ENCODE measurements at regions not wholly inside any gene's neighbourhood (a gene's known extent, or its start where the extent isn't known, plus 50 kb on each side); places are given as distances from the start of the nearest gene placed in this dataset.

DNA sequence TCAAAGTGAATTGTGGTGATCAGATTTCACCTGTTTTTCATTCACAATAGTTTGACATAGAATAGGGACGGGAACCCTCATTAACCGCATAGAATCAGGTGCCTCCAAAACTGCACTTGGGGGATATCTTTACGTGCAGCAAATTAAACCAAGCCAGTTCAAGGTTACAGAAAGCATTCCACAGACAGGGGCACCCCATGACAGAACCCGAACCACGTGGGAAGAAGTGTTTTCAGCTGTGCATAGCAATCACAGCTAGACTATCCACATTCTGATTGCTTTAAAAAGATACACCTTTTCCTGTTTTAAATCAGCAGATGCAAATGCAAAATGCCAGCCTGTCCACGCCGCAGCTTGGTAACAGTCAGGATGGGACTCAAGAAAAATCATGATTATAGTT is 205.8 kb downstream of the ANAPC1 start:
- H3K27me3 Mint-ChIP-seq: peaks cover 16% of the 10 kb centered on the region
- no peak overlapping the region for H3K27ac Mint-ChIP-seq
- no peaks in the 10 kb centered on the region for H3K9me3 Mint-ChIP-seq (ENCODE audit: low read depth)
- ChIA-PET POLR2A (no interaction called here), CTCF (interaction anchor here (1.0 to 2.7 kb wide), 2 partner anchors 14 to 21 kb away, joined by 4 to 7 read pairs; no protein-coding TSS in a partner anchor)
- H3K36me3 Mint-ChIP-seq (ENCODE audit: low read depth): no peaks in the 10 kb centered on the region
- DNase-seq (no peak), ATAC-seq (no peak)
- intact Hi-C loops (cut with DNase I, micrococcal nuclease): no loop called here
- H3K4me1 Mint-ChIP-seq: peaks cover 10% of the 10 kb centered on the region
- H3K4me3 Mint-ChIP-seq: no peak overlapping the region

DNA sequence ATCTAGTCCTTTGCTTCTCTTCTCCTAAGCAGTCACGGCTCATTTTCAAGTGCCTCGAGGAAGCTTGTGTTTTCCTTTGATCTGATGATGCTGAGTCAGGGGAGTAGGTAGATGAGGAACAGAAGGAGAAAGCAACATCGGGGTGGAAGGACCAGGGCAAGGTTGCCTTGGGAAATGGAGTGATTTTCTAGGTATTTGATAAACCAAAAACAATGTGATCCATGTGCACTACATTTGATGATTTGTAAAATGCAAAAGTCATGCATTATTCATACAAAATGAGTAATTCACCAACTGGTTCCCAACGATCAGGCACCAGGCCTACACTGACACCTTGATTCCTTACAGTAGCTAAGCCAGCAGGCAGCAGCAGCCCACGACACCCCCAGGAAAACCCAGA is 205.3 kb downstream of the ANAPC1 start:
- no peaks in the 10 kb centered on the region for H3K36me3 Mint-ChIP-seq (ENCODE audit: low read depth)
- CTCF ChIA-PET: interaction anchor here (2.7 kb wide), 1 partner anchor 14 kb away, joined by 7 read pairs; no protein-coding TSS in a partner anchor

GRCh38 chr2:111679202-111679601 is 204.8 kb downstream of the ANAPC1 start:
- peak; percentile 78 for ATAC-seq
- Mint-ChIP-seq H3K9me3 (ENCODE audit: low read depth) (no peaks in the 10 kb centered on the region), H3K27me3 (peaks cover 16% of the 10 kb centered on the region), H3K36me3 (ENCODE audit: low read depth) (no peaks in the 10 kb centered on the region), H3K4me1 (peaks cover 10% of the 10 kb centered on the region), H3K4me3 (no peak overlapping the region), H3K27ac (no peak overlapping the region)
- POLR2A ChIA-PET: no interaction called here
- no peak for DNase-seq
- intact Hi-C loops (cut with DNase I, micrococcal nuclease): no loop called here
- CTCF ChIA-PET: interaction anchor here (2.7 kb wide), 1 partner anchor 13 kb away, joined by 7 read pairs; no protein-coding TSS in a partner anchor

More for the DNA sequence above, 205.3 kb downstream of the ANAPC1 start:
- no peak for ATAC-seq
- peaks cover 16% of the 10 kb centered on the region for H3K27me3 Mint-ChIP-seq
- no peak for DNase-seq
- H3K27ac Mint-ChIP-seq: no peak overlapping the region
- H3K4me3 Mint-ChIP-seq: no peak overlapping the region
- intact Hi-C loops (cut with DNase I, micrococcal nuclease): no loop called here
- H3K4me1 Mint-ChIP-seq: peaks cover 10% of the 10 kb centered on the region
- POLR2A ChIA-PET: no interaction called here
- H3K9me3 Mint-ChIP-seq (ENCODE audit: low read depth): no peaks in the 10 kb centered on the region

- no peak for ATAC-seq
- CTCF ChIA-PET: interaction anchor here (0.7 kb wide), 1 partner anchor 17 kb away, joined by 3 read pairs; no protein-coding TSS in a partner anchor
- H3K4me3 Mint-ChIP-seq: no peak overlapping the region
- no peaks in the 10 kb centered on the region for H3K4me1 Mint-ChIP-seq
- H3K27ac Mint-ChIP-seq: no peak overlapping the region
- H3K27me3 Mint-ChIP-seq: peaks cover 10% of the 10 kb centered on the region
- no peaks in the 10 kb centered on the region for H3K36me3 Mint-ChIP-seq (ENCODE audit: low read depth)
- no peaks in the 10 kb centered on the region for H3K9me3 Mint-ChIP-seq (ENCODE audit: low read depth)
- no peak for DNase-seq
- intact Hi-C loops (cut with DNase I, micrococcal nuclease): no loop called here
- POLR2A ChIA-PET: no interaction called here
Measured at GRCh38 chr2:111684611-111685010, 199.4 kb downstream of the ANAPC1 start.

DNA sequence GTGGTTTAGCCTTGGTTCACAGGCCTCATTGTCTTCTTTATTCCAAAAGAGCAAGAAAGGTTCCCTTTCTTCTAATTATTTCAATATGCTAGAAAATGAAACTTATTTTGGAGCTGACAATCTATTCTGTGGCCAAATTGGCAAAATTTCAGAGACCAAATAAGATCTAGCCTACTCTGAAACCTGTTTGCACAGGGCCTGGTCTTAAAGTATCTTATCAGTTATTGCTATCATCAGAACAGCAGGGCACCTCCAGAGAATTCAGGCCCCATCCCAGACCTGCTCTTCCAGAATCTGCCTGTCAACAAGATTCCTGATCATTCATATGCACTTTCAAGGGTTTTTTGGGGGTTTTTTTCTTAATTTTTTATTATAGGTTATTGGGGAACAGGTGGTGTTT is 198.7 kb downstream of the ANAPC1 start:
- ATAC-seq (no peak), DNase-seq (no peak)
- Mint-ChIP-seq H3K4me3 (no peak overlapping the region), H3K27ac (no peak overlapping the region), H3K9me3 (ENCODE audit: low read depth) (no peaks in the 10 kb centered on the region), H3K27me3 (peaks cover 8% of the 10 kb centered on the region), H3K4me1 (no peaks in the 10 kb centered on the region), H3K36me3 (ENCODE audit: low read depth) (no peaks in the 10 kb centered on the region)
- ChIA-PET POLR2A (no interaction called here), CTCF (no interaction called here)
- intact Hi-C loops (cut with DNase I, micrococcal nuclease): no loop called here

GRCh38 chr2:111686994-111687393 is 197.0 kb downstream of the ANAPC1 start:
- ATAC-seq (no peak), DNase-seq (no peak)
- no peaks in the 10 kb centered on the region for H3K4me1 Mint-ChIP-seq
- POLR2A ChIA-PET: no interaction called here
- H3K4me3 Mint-ChIP-seq: no peak overlapping the region
- CTCF ChIA-PET: interaction anchor here (0.8 to 1.2 kb wide), 2 partner anchors 12 to 15 kb away, joined by 3 to 5 read pairs; no protein-coding TSS in a partner anchor
- intact Hi-C loops (cut with DNase I, micrococcal nuclease): no loop called here
- H3K27me3 Mint-ChIP-seq: peaks cover 6% of the 10 kb centered on the region
- H3K9me3 Mint-ChIP-seq (ENCODE audit: low read depth): no peaks in the 10 kb centered on the region
- no peak overlapping the region for H3K27ac Mint-ChIP-seq
- no peaks in the 10 kb centered on the region for H3K36me3 Mint-ChIP-seq (ENCODE audit: low read depth)

GRCh38 chr2:111687911-111688310 is 196.1 kb downstream of the ANAPC1 start:
- no peaks in the 10 kb centered on the region for H3K36me3 Mint-ChIP-seq (ENCODE audit: low read depth)
- intact Hi-C loops (cut with DNase I, micrococcal nuclease): no loop called here
- no peaks in the 10 kb centered on the region for H3K9me3 Mint-ChIP-seq (ENCODE audit: low read depth)
- no peak for DNase-seq
- ATAC-seq: no peak
- H3K4me1 Mint-ChIP-seq: no peaks in the 10 kb centered on the region
- ChIA-PET POLR2A (no interaction called here), CTCF (interaction anchor here (1.2 kb wide), 1 partner anchor 11 kb away, joined by 5 read pairs; no protein-coding TSS in a partner anchor)
- H3K27ac Mint-ChIP-seq: no peak overlapping the region
- peaks cover 6% of the 10 kb centered on the region for H3K27me3 Mint-ChIP-seq
- no peak overlapping the region for H3K4me3 Mint-ChIP-seq

- Mint-ChIP-seq H3K27ac (no peak overlapping the region), H3K4me1 (no peaks in the 10 kb centered on the region), H3K4me3 (no peak overlapping the region), H3K9me3 (ENCODE audit: low read depth) (no peaks in the 10 kb centered on the region), H3K27me3 (peaks cover 6% of the 10 kb centered on the region), H3K36me3 (ENCODE audit: low read depth) (no peaks in the 10 kb centered on the region)
- intact Hi-C loops (cut with DNase I, micrococcal nuclease): no loop called here
- ATAC-seq: no peak
- DNase-seq: no peak
- CTCF ChIA-PET: no interaction called here
- POLR2A ChIA-PET: no interaction called here
Measured at GRCh38 chr2:111688482-111688881, 195.5 kb downstream of the ANAPC1 start.

GRCh38 chr2:111689174-111689573 is 194.8 kb downstream of the ANAPC1 start:
- H3K4me3 Mint-ChIP-seq: no peak overlapping the region
- DNase-seq: no peak
- ChIA-PET POLR2A (no interaction called here), CTCF (no interaction called here)
- H3K27ac Mint-ChIP-seq: no peak overlapping the region
- peaks cover 6% of the 10 kb centered on the region for H3K27me3 Mint-ChIP-seq
- ATAC-seq: no peak
- H3K9me3 Mint-ChIP-seq (ENCODE audit: low read depth): no peaks in the 10 kb centered on the region
- no peaks in the 10 kb centered on the region for H3K4me1 Mint-ChIP-seq
- no peaks in the 10 kb centered on the region for H3K36me3 Mint-ChIP-seq (ENCODE audit: low read depth)
- intact Hi-C loops (cut with DNase I, micrococcal nuclease): no loop called here

DNA sequence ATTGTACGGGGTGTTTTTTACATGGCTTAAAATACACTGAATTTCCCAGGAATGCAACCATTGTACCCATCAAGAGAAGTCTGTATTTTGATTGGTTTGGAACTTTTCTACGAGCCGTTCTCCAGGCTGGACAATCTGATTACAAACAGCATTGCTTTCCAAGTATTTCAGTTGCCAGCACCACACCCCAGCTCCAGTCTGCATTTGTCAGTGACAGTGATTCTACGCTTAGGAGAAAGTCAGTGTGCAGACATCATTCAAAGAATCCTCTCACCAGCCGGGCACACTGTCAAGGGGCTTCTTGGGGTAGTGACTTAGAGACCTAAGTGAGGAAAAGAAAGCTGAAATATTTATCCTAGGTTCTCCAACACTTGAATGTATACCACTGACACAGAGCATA is 194.1 kb downstream of the ANAPC1 start:
- intact Hi-C loops (cut with DNase I, micrococcal nuclease): no loop called here
- ATAC-seq: no peak
- ChIA-PET CTCF (no interaction called here), POLR2A (no interaction called here)
- H3K27ac Mint-ChIP-seq: no peak overlapping the region
- H3K4me3 Mint-ChIP-seq: no peak overlapping the region
- H3K36me3 Mint-ChIP-seq (ENCODE audit: low read depth): no peaks in the 10 kb centered on the region
- no peaks in the 10 kb centered on the region for H3K9me3 Mint-ChIP-seq (ENCODE audit: low read depth)
- no peak for DNase-seq
- H3K4me1 Mint-ChIP-seq: no peaks in the 10 kb centered on the region
- H3K27me3 Mint-ChIP-seq: peaks cover 5% of the 10 kb centered on the region

DNA sequence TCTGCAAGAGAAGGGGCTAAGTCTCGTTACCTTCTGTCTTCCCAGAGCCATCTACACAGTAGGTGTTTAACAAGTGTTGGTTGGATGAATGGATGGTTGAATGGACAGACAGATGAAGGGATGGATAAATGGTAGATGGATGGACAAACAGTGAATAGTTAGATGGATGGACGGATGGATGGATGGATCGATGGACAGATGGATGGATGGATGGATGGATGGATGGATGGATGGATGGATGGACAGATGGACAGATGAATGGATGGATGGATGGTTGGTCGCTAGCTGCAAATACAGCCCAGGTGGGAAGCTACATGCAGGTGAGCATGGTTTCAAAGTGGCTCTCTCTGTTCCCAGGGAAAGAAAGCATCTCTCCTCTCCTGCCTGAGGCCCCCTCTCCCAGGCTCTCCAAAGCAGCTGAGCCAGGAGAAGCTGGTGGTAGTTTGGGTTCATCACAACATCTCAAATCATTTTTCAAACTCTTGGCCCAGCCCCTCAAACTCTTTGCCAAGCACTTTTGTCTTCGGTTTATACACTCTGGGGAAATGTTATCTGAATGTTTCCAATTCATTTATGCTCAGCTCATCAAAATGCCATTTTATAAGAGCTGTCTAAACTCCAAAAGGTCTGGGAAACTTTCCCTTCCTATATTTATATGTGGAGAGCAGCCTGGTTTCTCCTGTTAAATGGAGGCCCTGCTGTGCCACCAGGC is 192.7 kb downstream of the ANAPC1 start:
- no peak for DNase-seq
- peaks cover 3% of the 10 kb centered on the region for H3K36me3 Mint-ChIP-seq (ENCODE audit: low read depth)
- ChIA-PET POLR2A (interaction anchor here (0.6 kb wide), 1 partner anchor 54 kb away, joined by 3 read pairs; no protein-coding TSS in a partner anchor), CTCF (interaction anchor here (1.6 kb wide), 1 partner anchor 13 kb away, joined by 7 read pairs; no protein-coding TSS in a partner anchor)
- H3K4me1 Mint-ChIP-seq: no peaks in the 10 kb centered on the region
- intact Hi-C loops (cut with DNase I, micrococcal nuclease): no loop called here
- H3K27ac Mint-ChIP-seq: no peak overlapping the region
- H3K4me3 Mint-ChIP-seq: no peak overlapping the region
- no peak for ATAC-seq
- peaks cover 2% of the 10 kb centered on the region for H3K9me3 Mint-ChIP-seq (ENCODE audit: low read depth)
- H3K27me3 Mint-ChIP-seq: peaks cover 11% of the 10 kb centered on the region

DNA sequence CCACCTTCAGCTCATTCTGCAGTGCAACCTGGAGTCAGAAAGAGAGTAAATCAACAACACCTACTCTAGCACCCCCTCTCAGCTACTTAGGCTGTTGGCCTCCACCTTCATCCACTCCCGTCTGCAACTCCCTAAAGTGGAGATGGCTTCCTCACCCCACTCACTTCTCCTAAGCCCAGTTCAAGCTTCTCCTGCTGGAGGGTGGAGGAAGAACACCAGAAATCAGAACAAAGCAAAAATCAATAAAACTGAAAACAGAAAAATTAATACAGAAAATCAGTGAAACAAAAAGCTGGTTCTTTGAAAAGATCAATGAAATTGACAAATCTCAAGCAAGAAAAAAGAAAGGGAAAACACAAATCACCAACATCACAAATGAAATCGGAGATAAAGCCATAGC is 191.7 kb downstream of the ANAPC1 start:
- no peak overlapping the region for H3K27ac Mint-ChIP-seq
- H3K9me3 Mint-ChIP-seq (ENCODE audit: low read depth): peaks cover 2% of the 10 kb centered on the region
- no peak for DNase-seq
- H3K27me3 Mint-ChIP-seq: peaks cover 11% of the 10 kb centered on the region
- H3K4me3 Mint-ChIP-seq: no peak overlapping the region
- CTCF ChIA-PET: interaction anchor here (0.8 to 1.6 kb wide), 2 partner anchors 13 to 14 kb away, joined by 4 to 7 read pairs; no protein-coding TSS in a partner anchor
- H3K36me3 Mint-ChIP-seq (ENCODE audit: low read depth): peaks cover 3% of the 10 kb centered on the region
- POLR2A ChIA-PET: no interaction called here
- intact Hi-C loops (cut with DNase I, micrococcal nuclease): no loop called here
- no peaks in the 10 kb centered on the region for H3K4me1 Mint-ChIP-seq
- no peak for ATAC-seq

Data from activated CD4-positive, alpha-beta T cell treated with anti-CD3 and anti-CD28 coated beads for 36 hours (primary cell).